HepG2 (cell line): ENCODE measurements at regions not wholly inside any gene's neighbourhood (a gene's known extent, or its start where the extent isn't known, plus 50 kb on each side); places are given as distances from the start of the nearest gene placed in this dataset.

Source experiments
- ATAC-seq: fragments of 200-7000 bp; cut with Tn5 transposase; 3 replicates; pipeline ENCODE4 v1.9.1; 2020; ENCODE audit warnings: mild to moderate bottlenecking, moderate library complexity
- BruUV-seq: library from RNA; stranded (reverse); fragments of 400-500 nt; replicated peaks from 2 replicates; lab custom pipeline; 2021; lab: Mats Ljungman, UMichigan
- CTCF ChIA-PET: fragments of 300-600 bp; formaldehyde crosslinking; extraction: SDS; loops from one replicate; lab custom pipeline; 2021; ENCODE audit warnings: low total read pairs, inconsistent platforms, low intra/inter-chr PET ratio; lab: Yijun Ruan, JAX
- POLR2A ChIA-PET: fragments of 350-600 bp; sonication (Branson Sonifier 250); formaldehyde crosslinking; loops from one replicate; lab custom pipeline; 2020; ENCODE audit warnings: antibody characterized with exemption, inconsistent platforms; lab: Yijun Ruan, JAX
- DNase-seq: peaks from one replicate; pipeline ENCODE4 v3.0.0-alpha.2; 2015; ENCODE audit warnings: low spot score
- FAIRE-seq: peaks from 3 replicates; lab custom pipeline; 2011; peaks lifted over from hg19 to GRCh38; lab: Jason Lieb, UNC
- H2AFZ ChIP-seq: one replicate; pipeline ENCODE4 v1.6.1; 2011; ENCODE audit warnings: low read length, inconsistent platforms
- H3K27ac ChIP-seq: fragments of 300-600 bp; 3 replicates; pipeline ENCODE4 v1.8.0; 2011; ENCODE audit warnings: mixed run types, mild to moderate bottlenecking, mixed read lengths, low read length, inconsistent platforms; ENCODE audit not compliant: insufficient read depth; ENCODE audit errors: extremely low read length
- H3K27me3 ChIP-seq, 2 experiments: fragments of 200-600 bp in 1 of 2; 2 replicates in 1 of 2; 3 replicates in 1 of 2; pipeline versions ENCODE4 v1.6.0 to v1.8.0; 2011; ENCODE audit warnings: low read length in 2 of 2, mild to moderate bottlenecking in 2 of 2, moderate library complexity in 2 of 2, inconsistent platforms in 1 of 2; ENCODE audit not compliant: insufficient read depth in 2 of 2, control insufficient read depth in 1 of 2
- H3K36me3 ChIP-seq, 2 experiments: fragments of 200-600 bp in 1 of 2; replicated peaks in 1 of 2; 2 replicates in 1 of 2; 3 replicates in 1 of 2; pipeline versions ENCODE4 v1.5.1 to v1.8.0; 2011; ENCODE audit warnings: low read length in 2 of 2, inconsistent platforms in 1 of 2; ENCODE audit not compliant: insufficient read depth in 2 of 2, control insufficient read depth in 1 of 2
- H3K4me1 ChIP-seq: 2 replicates; pipeline ENCODE4 v1.5.1; 2012; ENCODE audit warnings: low read length, inconsistent platforms; ENCODE audit not compliant: insufficient read depth
- H3K4me2 ChIP-seq: 2 replicates; pipeline ENCODE4 v1.6.0; 2011; ENCODE audit warnings: low read depth, low read length, inconsistent platforms
- H3K4me3 ChIP-seq, 3 experiments: fragments of 200-600 bp in 1 of 3; sonication (generic), shearing (Covaris generic) in 1 of 3; replicated peaks in 1 of 3; 2 replicates each; pipeline ENCODE4 v1.5.1; 2011 to 2016; ENCODE audit warnings: low read length in 3 of 3, inconsistent platforms in 2 of 3, low read depth in 2 of 3, mild to moderate bottlenecking in 2 of 3, control low read depth in 1 of 3, mixed read lengths in 1 of 3; ENCODE audit not compliant: insufficient read depth in 1 of 3
- H3K79me2 ChIP-seq: one replicate; pipeline ENCODE4 v1.6.1; 2011; ENCODE audit warnings: low read length, inconsistent platforms; ENCODE audit not compliant: insufficient read depth
- H3K9ac ChIP-seq: 2 replicates; pipeline ENCODE4 v1.6.0; 2011; ENCODE audit warnings: mild to moderate bottlenecking, low read depth, low read length, inconsistent platforms; ENCODE audit not compliant: insufficient read depth
- H3K9me3 ChIP-seq: 2 replicates; pipeline ENCODE4 v1.5.1; 2012; ENCODE audit warnings: mild to moderate bottlenecking, low read length
- H4K20me1 ChIP-seq: 2 replicates; pipeline ENCODE4 v1.6.0; 2011; ENCODE audit warnings: inconsistent platforms, mild to moderate bottlenecking, low read length, moderate library complexity; ENCODE audit not compliant: insufficient read depth
- FOSL2 ChIP-seq: sonication (generic); formaldehyde crosslinking; IDR thresholded peaks from 2 replicates; pipeline ENCODE4 v1.4.0; 2020; ENCODE audit warnings: missing genetic modification reagents
- HMG20B ChIP-seq: conservative IDR thresholded peaks from 2 replicates; pipeline ENCODE4 v1.6.1; 2016; ENCODE audit warnings: missing genetic modification reagents, missing compliant biosample characterization
- JUN ChIP-seq: sonication (generic); formaldehyde crosslinking; IDR thresholded peaks from 2 replicates; pipeline ENCODE4 v1.4.0; 2020; ENCODE audit warnings: mild to moderate bottlenecking, missing genetic modification reagents
- NFIB ChIP-seq: sonication (generic); formaldehyde crosslinking; IDR thresholded peaks from 2 replicates; pipeline ENCODE4 v1.9.0; 2021; ENCODE audit warnings: missing genetic modification reagents, mild to moderate bottlenecking, borderline replicate concordance
- PRDM4 ChIP-seq: sonication (generic); formaldehyde crosslinking; IDR thresholded peaks from 2 replicates; pipeline ENCODE4 v1.9.0; 2021; ENCODE audit warnings: missing genetic modification reagents, borderline replicate concordance
- SAP130 ChIP-seq: IDR thresholded peaks from 2 replicates; pipeline ENCODE4 v1.6.1; 2016; ENCODE audit warnings: low read depth
- SP140L ChIP-seq: sonication (generic); formaldehyde crosslinking; IDR thresholded peaks from 2 replicates; pipeline ENCODE4 v1.4.0; 2020; ENCODE audit warnings: missing genetic modification reagents, borderline replicate concordance
- SYNCRIP ChIP-seq: fragments of 200-400 bp; formaldehyde crosslinking; IDR thresholded peaks from 2 replicates; pipeline ENCODE4 v1.6.1; 2018; ENCODE audit warnings: mild to moderate bottlenecking, low read depth, low read length; ENCODE audit not compliant: insufficient read depth
- USF2 ChIP-seq, 2 experiments: sonication (generic) in 1 of 2; formaldehyde crosslinking in 1 of 2; IDR thresholded peaks; 2 replicates each; pipeline versions ENCODE4 v1.5.1 to v1.6.1; 2011 to 2020; ENCODE audit warnings: borderline replicate concordance in 1 of 2, low read depth in 1 of 2, low read length in 1 of 2, mild to moderate bottlenecking in 1 of 2, missing genetic modification reagents in 1 of 2, moderate library complexity in 1 of 2
- ZFP36L2 ChIP-seq: sonication (generic); formaldehyde crosslinking; IDR thresholded peaks from 2 replicates; pipeline ENCODE4 v1.4.0; 2020; ENCODE audit warnings: missing genetic modification reagents
- ZNF710 ChIP-seq: sonication (generic); formaldehyde crosslinking; IDR thresholded peaks from 2 replicates; pipeline ENCODE4 v1.5.0; 2020; ENCODE audit warnings: mild to moderate bottlenecking, missing genetic modification reagents, borderline replicate concordance
- ZNF781 ChIP-seq: sonication (generic); formaldehyde crosslinking; IDR thresholded peaks from 2 replicates; pipeline ENCODE4 v1.5.1; 2020; ENCODE audit warnings: borderline replicate concordance, mild to moderate bottlenecking, missing genetic modification reagents; ENCODE audit errors: not compliant biosample characterization
- ZNF850 ChIP-seq: sonication (generic); formaldehyde crosslinking; conservative IDR thresholded peaks from 2 replicates; pipeline ENCODE4 v1.9.0; 2021; ENCODE audit warnings: mild to moderate bottlenecking, missing genetic modification reagents
- WGBS: methylation state at CpG from one replicate; pipeline ENCODE4 v1.1.6; 2017; ENCODE audit warnings: low lambda C conversion rate; 5-methylcytosine and 5-hydroxymethylcytosine counted together
- in situ Hi-C: cut with HindIII; loops from 2 replicates; pipeline ENCODE4 v1.10.0; 2017; ENCODE audit warnings: low pct_unique_long_range_greater_than_20kb; ENCODE audit not compliant: extremely low pct_ligation_motif_present
- intact Hi-C: fragments of 100-400 bp; cut with micrococcal nuclease; formaldehyde crosslinking; loops from one replicate; pipeline ENCODE4 v1.10.0; 2022; ENCODE audit not compliant: unreplicated experiment

GRCh38 chrX:121179972-121180371, 132.6 kb downstream of the GLUD2 start (continued):
- TF ChIP-seq SP140L (CRISPR knock-in tag) (no peak), SAP130 (CRISPR knock-in tag) (no peak)

GRCh38 chrX:121191779-121192178, 144.4 kb downstream of the GLUD2 start:
- DNase-seq: no peak
- 48% methylated on average over 10 of the region's 10 CpGs for WGBS
- CTCF ChIA-PET: no interaction called here
- Histone ChIP-seq H4K20me1 (no peaks in the 10 kb centered on the region), H3K79me2 (no peaks in the 10 kb centered on the region), H2AFZ (no peak overlapping the region), H3K9me3 (no peaks in the 10 kb centered on the region), H3K4me3 (no peak overlapping the region), H3K27me3 (no peaks in the 10 kb centered on the region), H3K27ac (no peak overlapping the region), H3K9ac (no peak overlapping the region), H3K4me2 (no peak overlapping the region), H3K4me1 (no peaks in the 10 kb centered on the region), H3K36me3 (no peaks in the 10 kb centered on the region)
- POLR2A ChIA-PET: no interaction called here
- BruUV-seq: no TSS peak
- intact Hi-C loops (no loop called here), in situ Hi-C loops (no loop called here)
- no peak for TF ChIP-seq SYNCRIP
- no peak for TF ChIP-seq ZNF710 (CRISPR knock-in tag)
- no peak for TF ChIP-seq USF2 (IDR thresholded peaks at IDR 0.05; ENCODE audit: low read depth, low read length)
- TF ChIP-seq USF2 (CRISPR knock-in tag; IDR thresholded peaks at IDR 0.05; ENCODE audit: borderline replicate concordance): no peak
- no peak for TF ChIP-seq JUN
- TF ChIP-seq NFIB (CRISPR knock-in tag): no peak
- no peak for TF ChIP-seq FOSL2 (CRISPR knock-in tag)
- TF ChIP-seq ZNF850 (CRISPR knock-in tag): no peak
- no peak for TF ChIP-seq ZFP36L2 (CRISPR knock-in tag)
- no peak for TF ChIP-seq HMG20B (CRISPR knock-in tag)
- no peak for TF ChIP-seq PRDM4 (CRISPR knock-in tag)
- TF ChIP-seq ZNF781 (CRISPR knock-in tag): no peak
- no peak for ATAC-seq
- FAIRE-seq: no peak
